ENCODE measurements at regions not wholly inside any gene's neighbourhood (a gene's known extent, or its start where the extent isn't known, plus 50 kb on each side); places are given as distances from the start of the nearest gene placed in this dataset.
A peak's percentile ranks its signal among the peaks of the same experiment; 100 is the strongest.

GRCh38 chr9:699396-699795 is 142.1 kb upstream of the DMRT1 start:
- Mint-ChIP-seq H3K9me3 (ENCODE audit: unreplicated experiment) (no peaks in the 10 kb centered on the region), H3K27me3 (ENCODE audit: unreplicated experiment) (no peaks in the 10 kb centered on the region), H3K27ac (ENCODE audit: unreplicated experiment) (no peak overlapping the region), H3K4me3 (ENCODE audit: unreplicated experiment) (no peak overlapping the region), H3K4me1 (ENCODE audit: unreplicated experiment) (peaks cover 42% of the 10 kb centered on the region), H3K36me3 (ENCODE audit: unreplicated experiment) (no peaks in the 10 kb centered on the region)
- no peak for TF ChIP-seq CTCF (IDR thresholded peaks at IDR 0.05)
- no peak for DNase-seq (ENCODE audit: extremely low spot score, unreplicated experiment)

GRCh38 chr9:700365-701282 is 140.9 kb upstream of the DMRT1 start:
- H3K9me3 Mint-ChIP-seq (ENCODE audit: unreplicated experiment) = no peaks in the 10 kb centered on the region
- no peak for TF ChIP-seq CTCF (IDR thresholded peaks at IDR 0.05)
- no peak for DNase-seq (ENCODE audit: extremely low spot score, unreplicated experiment)
- no peaks in the 10 kb centered on the region for H3K27me3 Mint-ChIP-seq (ENCODE audit: unreplicated experiment)
- peaks cover 29% of the 10 kb centered on the region for H3K4me1 Mint-ChIP-seq (ENCODE audit: unreplicated experiment)
- H3K27ac Mint-ChIP-seq (ENCODE audit: unreplicated experiment) = no peak overlapping the region
- H3K36me3 Mint-ChIP-seq (ENCODE audit: unreplicated experiment) = no peaks in the 10 kb centered on the region
- no peak overlapping the region for H3K4me3 Mint-ChIP-seq (ENCODE audit: unreplicated experiment)

GRCh38 chr9:703392-703791 is 138.1 kb upstream of the DMRT1 start:
- TF ChIP-seq CTCF (IDR thresholded peaks at IDR 0.05) = no peak
- DNase-seq (ENCODE audit: extremely low spot score, unreplicated experiment) = no peak
- Mint-ChIP-seq H3K36me3 (ENCODE audit: unreplicated experiment) (no peaks in the 10 kb centered on the region), H3K27ac (ENCODE audit: unreplicated experiment) (no peak overlapping the region), H3K27me3 (ENCODE audit: unreplicated experiment) (no peaks in the 10 kb centered on the region), H3K4me1 (ENCODE audit: unreplicated experiment) (peaks cover 27% of the 10 kb centered on the region), H3K9me3 (ENCODE audit: unreplicated experiment) (no peaks in the 10 kb centered on the region), H3K4me3 (ENCODE audit: unreplicated experiment) (no peak overlapping the region)

GRCh38 chr9:706073-706472 is 135.4 kb upstream of the DMRT1 start:
- no peak for DNase-seq (ENCODE audit: extremely low spot score, unreplicated experiment)
- peak overlapping the region; percentile 81 for H3K4me3 Mint-ChIP-seq (ENCODE audit: unreplicated experiment)
- peaks cover 29% of the 10 kb centered on the region for H3K4me1 Mint-ChIP-seq (ENCODE audit: unreplicated experiment)
- H3K27ac Mint-ChIP-seq (ENCODE audit: unreplicated experiment) = peak overlapping the region; percentile 93
- H3K36me3 Mint-ChIP-seq (ENCODE audit: unreplicated experiment) = peaks cover 4% of the 10 kb centered on the region
- H3K9me3 Mint-ChIP-seq (ENCODE audit: unreplicated experiment) = no peaks in the 10 kb centered on the region
- no peak for TF ChIP-seq CTCF (IDR thresholded peaks at IDR 0.05)
- H3K27me3 Mint-ChIP-seq (ENCODE audit: unreplicated experiment) = no peaks in the 10 kb centered on the region

GRCh38 chr9:706606-707459 is 134.7 kb upstream of the DMRT1 start:
- TF ChIP-seq CTCF (IDR thresholded peaks at IDR 0.05) = no peak
- H3K4me1 Mint-ChIP-seq (ENCODE audit: unreplicated experiment) = peaks cover 29% of the 10 kb centered on the region
- DNase-seq (ENCODE audit: extremely low spot score, unreplicated experiment) = peak; percentile 84
- H3K27ac Mint-ChIP-seq (ENCODE audit: unreplicated experiment) = peak overlapping the region; percentile 93
- H3K36me3 Mint-ChIP-seq (ENCODE audit: unreplicated experiment) = peaks cover 11% of the 10 kb centered on the region
- H3K4me3 Mint-ChIP-seq (ENCODE audit: unreplicated experiment) = peak overlapping the region; percentile 81
- no peaks in the 10 kb centered on the region for H3K27me3 Mint-ChIP-seq (ENCODE audit: unreplicated experiment)
- no peaks in the 10 kb centered on the region for H3K9me3 Mint-ChIP-seq (ENCODE audit: unreplicated experiment)

Data from osteocyte (in vitro differentiated cells).